DOHH2 (cell line): ENCODE measurements at regions not wholly inside any gene's neighbourhood (a gene's known extent, or its start where the extent isn't known, plus 50 kb on each side); places are given as distances from the start of the nearest gene placed in this dataset.

Experiments used
- EZH2phosphoT487 ChIP-seq: fragments of 200-600 bp; sonication (generic); IDR thresholded peaks from 2 replicates; pipeline ENCODE4 v1.6.1; 2017; ENCODE audit warnings: borderline replicate concordance, mild to moderate bottlenecking, antibody characterized with exemption, low read length, moderate library complexity, mixed read lengths
- TF ChIP-seq, protein P1 (sequence below): fragments of 200-600 bp; sonication (generic); IDR thresholded peaks from one replicate; pipeline ENCODE4 v1.5.1; 2014; ENCODE audit warnings: antibody characterized with exemption, mild to moderate bottlenecking, low read depth, low read length; ENCODE audit not compliant: poor library complexity, severe bottlenecking

DNA sequence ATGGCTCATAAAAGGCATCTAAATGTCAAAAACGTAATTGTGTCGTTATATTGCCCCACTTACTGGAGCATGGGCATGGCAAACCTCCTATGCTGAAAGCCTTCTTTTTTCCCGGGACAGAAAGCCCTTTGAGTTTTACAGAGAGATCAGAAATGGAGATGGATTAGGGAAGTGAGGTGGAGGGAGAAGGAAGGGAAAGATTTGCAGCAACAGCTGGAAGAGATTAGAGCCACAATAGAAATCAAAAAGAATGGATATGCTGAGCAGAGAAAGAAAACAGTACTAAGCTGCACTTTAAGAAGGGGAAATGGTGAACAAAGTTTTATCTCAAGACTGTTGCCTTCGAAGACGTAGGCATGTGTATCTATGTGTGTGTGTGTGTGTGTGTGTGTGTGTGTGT, 97.2 kb upstream of the PCGF5 start:
- TF ChIP-seq, protein P1, sequence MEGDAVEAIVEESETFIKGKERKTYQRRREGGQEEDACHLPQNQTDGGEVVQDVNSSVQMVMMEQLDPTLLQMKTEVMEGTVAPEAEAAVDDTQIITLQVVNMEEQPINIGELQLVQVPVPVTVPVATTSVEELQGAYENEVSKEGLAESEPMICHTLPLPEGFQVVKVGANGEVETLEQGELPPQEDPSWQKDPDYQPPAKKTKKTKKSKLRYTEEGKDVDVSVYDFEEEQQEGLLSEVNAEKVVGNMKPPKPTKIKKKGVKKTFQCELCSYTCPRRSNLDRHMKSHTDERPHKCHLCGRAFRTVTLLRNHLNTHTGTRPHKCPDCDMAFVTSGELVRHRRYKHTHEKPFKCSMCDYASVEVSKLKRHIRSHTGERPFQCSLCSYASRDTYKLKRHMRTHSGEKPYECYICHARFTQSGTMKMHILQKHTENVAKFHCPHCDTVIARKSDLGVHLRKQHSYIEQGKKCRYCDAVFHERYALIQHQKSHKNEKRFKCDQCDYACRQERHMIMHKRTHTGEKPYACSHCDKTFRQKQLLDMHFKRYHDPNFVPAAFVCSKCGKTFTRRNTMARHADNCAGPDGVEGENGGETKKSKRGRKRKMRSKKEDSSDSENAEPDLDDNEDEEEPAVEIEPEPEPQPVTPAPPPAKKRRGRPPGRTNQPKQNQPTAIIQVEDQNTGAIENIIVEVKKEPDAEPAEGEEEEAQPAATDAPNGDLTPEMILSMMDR = no peak
- no peak for TF ChIP-seq EZH2phosphoT487
